T-cell (primary cell): ENCODE measurements at regions not wholly inside any gene's neighbourhood (a gene's known extent, or its start where the extent isn't known, plus 50 kb on each side); places are given as distances from the start of the nearest gene placed in this dataset.
"Not testable (repeated sequence)": the region's sequence is repeated elsewhere in the genome, so short reads cannot be mapped to it uniquely, and the experiment has no call there.

Source experiments
- ATAC-seq, 4 experiments: fragments of 200-7000 bp in 3 of 4; fragments of 150-1000 bp in 1 of 4; cut with Tn5 transposase; replicated peaks in 1 of 4; 1 replicate in 3 of 4; 2 replicates in 1 of 4; pipeline ENCODE4 v1.10.0; 2021; ENCODE audit warnings: moderate library complexity in 3 of 4, mild to moderate bottlenecking in 2 of 4, moderate number of reproducible peaks in 1 of 4
- CTCF ChIA-PET, 2 donors: fragments of 300-600 bp; sonication (Branson Sonifier 250); formaldehyde crosslinking; loops; one replicate each; lab custom pipeline; 2022; ENCODE audit warnings: antibody characterized with exemption in 2 of 2; lab: Charles Lee
- POLR2A ChIA-PET, 2 donors: fragments of 300-600 bp; sonication (Branson Sonifier 250); formaldehyde crosslinking; loops; one replicate each; lab custom pipeline; 2022; ENCODE audit warnings: antibody characterized with exemption in 2 of 2; lab: Charles Lee
- DNase-seq, 35 experiments: peaks; one replicate each; pipeline versions ENCODE4 v3.0.0 to v3.0.0-alpha.2; 2013 to 2023
- H3K27ac ChIP-seq: one replicate; pipeline ENCODE4 v1.5.1; 2013; ENCODE audit warnings: low read length
- H3K27me3 ChIP-seq, 2 experiments: replicated peaks in 1 of 2; 1 replicate in 1 of 2; 2 replicates in 1 of 2; pipeline versions ENCODE4 v1.6.1 to v1.7.0; 2013; ENCODE audit warnings: low read length in 1 of 2, mixed read lengths in 1 of 2; ENCODE audit not compliant: control insufficient read depth in 2 of 2, insufficient read depth in 2 of 2; ENCODE audit errors: extremely low read depth in 1 of 2
- H3K36me3 ChIP-seq, 2 donors: 1 replicate in 1 of 2; 2 replicates in 1 of 2; pipeline versions ENCODE4 v1.6.1 to v1.7.0; 2013; ENCODE audit warnings: low read length in 1 of 2; ENCODE audit not compliant: control insufficient read depth in 2 of 2, insufficient read depth in 1 of 2; ENCODE audit errors: extremely low read depth in 1 of 2
- H3K4me1 ChIP-seq, 2 experiments: 1 replicate in 1 of 2; 2 replicates in 1 of 2; pipeline versions ENCODE4 v1.6.1 to v1.7.0; 2013; ENCODE audit warnings: low read length in 2 of 2, mixed read lengths in 1 of 2; ENCODE audit not compliant: insufficient read depth in 2 of 2, control insufficient read depth in 1 of 2; ENCODE audit errors: extremely low read depth in 1 of 2
- H3K4me3 ChIP-seq, 2 donors: 1 replicate in 1 of 2; 2 replicates in 1 of 2; pipeline versions ENCODE4 v1.5.1 to v1.7.0; 2013; ENCODE audit warnings: mild to moderate bottlenecking in 2 of 2, low read length in 1 of 2, moderate library complexity in 1 of 2; ENCODE audit not compliant: control insufficient read depth in 1 of 2; ENCODE audit errors: extremely low read depth in 1 of 2
- H3K9me3 ChIP-seq: 2 replicates; pipeline ENCODE4 v1.7.0; 2013
- H3K27ac Mint-ChIP-seq, 2 donors: one replicate each; pipeline ENCODE4 v1.8.0; 2020 to 2021; ENCODE audit warnings: mild to moderate bottlenecking in 2 of 2, mixed read lengths in 2 of 2
- H3K27me3 Mint-ChIP-seq, 2 donors: one replicate each; pipeline ENCODE4 v1.8.0; 2021 to 2022; ENCODE audit warnings: mixed read lengths in 2 of 2
- H3K36me3 Mint-ChIP-seq: one replicate; pipeline ENCODE4 v1.8.0; 2021; ENCODE audit warnings: mixed read lengths
- H3K4me1 Mint-ChIP-seq, 3 donors: one replicate each; pipeline ENCODE4 v1.8.0; 2020 to 2022; ENCODE audit warnings: mixed read lengths in 3 of 3, mild to moderate bottlenecking in 1 of 3
- H3K4me3 Mint-ChIP-seq, 3 donors: one replicate each; pipeline ENCODE4 v1.8.0; 2020 to 2022; ENCODE audit warnings: mild to moderate bottlenecking in 3 of 3, mixed read lengths in 3 of 3, moderate library complexity in 3 of 3
- H3K9me3 Mint-ChIP-seq, 3 donors: one replicate each; pipeline ENCODE4 v1.8.0; 2020 to 2022; ENCODE audit warnings: mixed read lengths in 3 of 3
- WGBS: methylation state at CpG from one replicate; pipeline ENCODE4 v1.1.5; 2013; ENCODE audit warnings: missing lambda C conversion rate; ENCODE audit not compliant: insufficient coverage; 5-methylcytosine and 5-hydroxymethylcytosine counted together

DNA sequence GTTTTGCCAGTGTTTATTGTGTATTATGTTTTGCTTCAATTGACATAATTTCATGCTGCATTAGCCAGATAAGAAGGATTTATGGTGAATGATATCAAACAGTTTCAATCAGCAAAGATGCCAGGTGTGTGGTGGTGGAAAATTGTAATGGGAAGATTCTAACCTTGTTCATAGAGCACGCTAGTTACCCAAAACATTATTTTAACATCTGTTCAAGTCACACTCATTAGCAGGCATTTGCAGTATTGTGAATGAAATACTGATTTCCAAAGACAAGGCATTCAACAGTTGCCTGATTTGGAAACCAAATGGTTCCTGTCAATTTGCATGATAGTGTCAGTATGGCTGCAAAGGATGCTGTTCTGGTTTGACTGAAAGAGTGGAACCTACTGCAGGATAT is 129.7 kb downstream of the EPC1 start:
- Histone ChIP-seq H3K4me1 (no peaks in the 10 kb centered on the region), H3K27me3 (peaks cover 0 to 5% of the 10 kb centered on the region in 2 experiments), H3K36me3 (no peaks in the 10 kb centered on the region), H3K9me3 (no peaks in the 10 kb centered on the region), H3K4me3 (no peak overlapping the region), H3K27ac (no peak overlapping the region)
- DNase-seq = no peak
- Mint-ChIP-seq H3K27me3 (peaks cover 4 to 10% of the 10 kb centered on the region in 2 donors), H3K27ac (no peak overlapping the region), H3K36me3 (peaks cover 12% of the 10 kb centered on the region), H3K4me1 (no peaks in the 10 kb centered on the region), H3K9me3 (peaks cover 6 to 18% (median 16%) of the 10 kb centered on the region in 3 donors), H3K4me3 (no peak overlapping the region)
- no peak for ATAC-seq
- no CpG with 5 or more reads among the region's 1 CpG for WGBS
- ChIA-PET POLR2A (no interaction called here), CTCF (interaction anchor here in 1 of 2 donors (0.6 kb wide), 1 partner anchor 144 kb away, joined by 3 read pairs; no protein-coding TSS in a partner anchor)

DNA sequence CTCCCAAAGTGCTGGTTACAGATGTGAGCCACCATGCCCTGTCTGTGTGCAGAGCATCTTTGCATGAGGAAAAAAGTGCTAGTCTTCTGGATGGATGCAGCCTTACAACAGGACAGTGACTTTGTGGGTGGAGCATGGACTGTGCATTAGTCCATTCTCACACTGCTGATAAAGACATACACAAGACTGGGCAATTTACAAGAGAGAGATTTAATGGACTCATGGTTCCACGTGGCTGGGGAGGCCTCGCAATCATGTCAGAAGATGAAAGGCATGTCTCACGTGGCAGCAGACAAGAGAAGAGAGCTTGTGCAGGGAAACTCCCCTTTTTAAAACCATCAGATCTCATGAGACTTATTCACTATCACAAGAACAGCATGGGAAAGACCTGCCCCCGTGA is 133.1 kb downstream of the EPC1 start:
- H3K27me3 Mint-ChIP-seq, H3K27me3 ChIP-seq, H3K9me3 Mint-ChIP-seq, H3K27ac ChIP-seq, H3K9me3 ChIP-seq, H3K4me1 Mint-ChIP-seq, H3K27ac Mint-ChIP-seq, H3K4me3 Mint-ChIP-seq, H3K36me3 Mint-ChIP-seq, ATAC-seq, CTCF ChIA-PET, DNase-seq, H3K4me1 ChIP-seq, H3K36me3 ChIP-seq, H3K4me3 ChIP-seq: not testable (repeated sequence)
- WGBS = no CpG with 5 or more reads among the region's 4 CpGs
- POLR2A ChIA-PET = interaction anchor here in 1 of 2 donors (0.6 kb wide), 2 partner anchors 11 to 1808 kb away, joined by 3 read pairs; no protein-coding TSS in a partner anchor

DNA sequence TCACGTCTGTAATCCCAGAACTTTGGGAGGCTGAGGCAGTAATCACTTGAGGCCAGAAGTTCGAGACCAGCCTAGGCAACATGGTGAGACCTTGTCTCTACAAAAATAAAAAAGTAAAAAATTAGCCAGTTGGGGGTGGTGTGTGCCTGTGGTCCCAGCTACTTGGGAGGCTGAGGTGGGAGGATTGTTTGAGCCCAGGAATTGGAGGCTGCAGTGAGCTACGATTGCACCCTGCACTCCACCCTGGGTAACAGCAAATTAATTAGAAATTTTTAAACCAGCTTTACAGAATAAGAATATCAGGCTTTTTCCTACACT is 136.0 kb downstream of the EPC1 start:
- no peak for ATAC-seq
- 79% methylated on average over 2 of the region's 3 CpGs for WGBS
- no peak overlapping the region for H3K27ac ChIP-seq
- no peaks in the 10 kb centered on the region for H3K9me3 ChIP-seq
- H3K4me1 ChIP-seq = no peaks in the 10 kb centered on the region
- ChIA-PET POLR2A (no interaction called here), CTCF (interaction anchor here in 1 of 2 donors (0.6 kb wide), 2 partner anchors 12 to 808 kb away, joined by 3 read pairs; no protein-coding TSS in a partner anchor)
- H3K4me3 ChIP-seq = no peak overlapping the region
- H3K27ac Mint-ChIP-seq = no peak overlapping the region
- no peaks in the 10 kb centered on the region for H3K36me3 Mint-ChIP-seq
- H3K4me3 Mint-ChIP-seq = no peak overlapping the region
- no peaks in the 10 kb centered on the region for H3K4me1 Mint-ChIP-seq
- no peaks in the 10 kb centered on the region for H3K36me3 ChIP-seq
- peaks cover 4% of the 10 kb centered on the region in 2 donors for H3K27me3 Mint-ChIP-seq
- no peak for DNase-seq
- no peaks in the 10 kb centered on the region for H3K9me3 Mint-ChIP-seq
- H3K27me3 ChIP-seq = peaks cover 0 to 5% of the 10 kb centered on the region in 2 experiments

DNA sequence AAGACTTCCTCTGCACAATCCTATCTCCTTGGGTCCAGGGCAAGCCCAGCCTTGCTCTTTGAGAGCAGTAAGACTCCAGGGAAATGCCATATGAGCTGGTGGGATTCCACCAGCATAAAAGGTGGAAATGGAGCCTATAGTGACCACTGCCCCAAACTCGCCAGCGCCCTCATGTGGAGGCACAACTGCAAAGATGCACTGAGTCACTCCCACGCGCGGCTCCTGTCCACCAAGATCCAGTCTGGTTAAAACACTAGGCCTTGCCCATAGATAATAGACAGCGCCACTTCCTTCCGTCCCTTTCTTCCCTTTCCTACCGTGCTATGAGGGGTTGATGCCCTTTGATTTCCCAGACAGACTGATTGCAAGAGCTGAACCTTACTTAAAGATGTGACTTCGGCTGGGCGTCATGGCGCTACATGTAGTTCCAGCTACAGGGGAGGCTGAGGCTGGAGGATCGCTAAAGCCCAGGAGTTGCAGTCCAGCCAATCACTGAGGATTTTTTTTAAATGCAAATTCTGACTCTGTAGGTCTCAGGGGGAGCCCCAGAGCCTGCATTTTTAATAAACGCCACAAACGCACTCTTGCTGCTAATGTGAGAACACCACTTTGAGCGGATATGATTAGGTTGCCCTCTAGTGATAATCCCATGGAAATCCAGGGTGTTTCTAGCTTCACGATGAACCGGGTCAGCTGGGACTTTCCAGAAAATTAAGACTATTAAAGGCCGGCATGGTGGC is 136.5 kb downstream of the EPC1 start:
- peak in 1 of 35 experiments; percentile 11 for DNase-seq
- no peaks in the 10 kb centered on the region for H3K9me3 Mint-ChIP-seq

DNA sequence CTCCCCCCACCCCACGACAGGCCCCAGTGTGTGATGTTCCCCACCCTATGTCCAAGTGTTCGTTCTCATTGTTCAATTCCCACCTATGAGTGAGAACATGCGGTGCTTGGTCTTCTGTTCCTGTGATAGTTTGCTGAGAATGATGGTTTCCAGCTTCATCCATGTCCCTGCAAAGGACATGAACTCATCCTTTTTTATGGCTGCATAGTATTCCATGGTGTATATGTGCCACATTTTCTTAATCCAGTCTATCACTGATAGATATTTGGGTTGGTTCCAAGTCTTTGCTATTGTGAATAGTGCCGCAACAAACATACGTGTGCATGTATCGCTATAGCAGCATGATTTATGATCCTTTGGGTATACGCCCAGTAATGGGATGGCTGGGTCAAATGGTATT is 139.0 kb downstream of the EPC1 start:
- H3K27me3 ChIP-seq, H3K4me1 ChIP-seq, H3K9me3 Mint-ChIP-seq, H3K27me3 Mint-ChIP-seq, H3K4me1 Mint-ChIP-seq, ATAC-seq, H3K27ac ChIP-seq, POLR2A ChIA-PET, H3K4me3 Mint-ChIP-seq, H3K27ac Mint-ChIP-seq, H3K36me3 Mint-ChIP-seq, H3K4me3 ChIP-seq, DNase-seq, H3K9me3 ChIP-seq, H3K36me3 ChIP-seq: not testable (repeated sequence)
- WGBS = no CpG with 5 or more reads among the region's 7 CpGs
- CTCF ChIA-PET = interaction anchor here in 1 of 2 donors (0.6 kb wide), 1 partner anchor 320 kb away, joined by 4 read pairs; no protein-coding TSS in a partner anchor

More for the DNA sequence above, 136.5 kb downstream of the EPC1 start:
- Histone ChIP-seq H3K27ac (no peak overlapping the region), H3K27me3 (peaks cover 0 to 5% of the 10 kb centered on the region in 2 experiments), H3K36me3 (no peaks in the 10 kb centered on the region), H3K9me3 (no peaks in the 10 kb centered on the region), H3K4me1 (peaks cover 0 to 3% of the 10 kb centered on the region in 2 experiments), H3K4me3 (no peak overlapping the region)
- 71% methylated on average over 15 of the region's 18 CpGs for WGBS
- Mint-ChIP-seq H3K27me3 (peaks cover 4% of the 10 kb centered on the region in 2 donors), H3K36me3 (no peaks in the 10 kb centered on the region), H3K27ac (no peak overlapping the region), H3K4me3 (no peak overlapping the region), H3K4me1 (peaks cover 0 to 2% (median 0%) of the 10 kb centered on the region in 3 donors)
- no peak for ATAC-seq
- ChIA-PET CTCF (interaction anchor here in 1 of 2 donors (0.6 kb wide), 2 partner anchors 11 to 809 kb away, joined by 3 read pairs; no protein-coding TSS in a partner anchor), POLR2A (no interaction called here)

DNA sequence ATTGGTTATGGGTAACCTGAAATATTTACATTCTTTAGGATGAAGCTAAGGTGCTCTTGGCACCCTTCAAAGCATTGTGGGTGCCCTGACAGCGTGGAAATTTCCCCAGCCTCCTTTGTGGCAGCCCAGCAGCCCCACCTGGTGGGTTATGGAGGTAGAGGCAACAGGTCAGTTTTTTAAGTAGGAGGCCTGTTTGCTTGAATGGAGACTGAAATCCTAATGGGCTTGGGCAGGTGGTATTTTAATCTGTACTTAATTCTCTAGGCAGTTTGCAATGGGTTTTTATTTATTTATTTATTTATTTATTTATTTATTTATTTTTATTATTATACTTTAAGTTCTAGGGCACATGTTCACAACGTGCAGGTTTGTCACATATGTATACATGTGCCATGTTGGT is 139.4 kb downstream of the EPC1 start:
- H3K27ac Mint-ChIP-seq = no peak overlapping the region
- no peaks in the 10 kb centered on the region for H3K9me3 Mint-ChIP-seq
- 0% methylated on average over 1 of the region's 2 CpGs for WGBS
- ATAC-seq (peak; percentile 60 to 79 (median 76)), DNase-seq (peak; percentile 2 to 70 (median 42))
- ChIA-PET CTCF (no interaction called here), POLR2A (no interaction called here)
- H3K4me3 ChIP-seq = no peak overlapping the region
- no peak overlapping the region for H3K4me3 Mint-ChIP-seq
- H3K36me3 ChIP-seq = no peaks in the 10 kb centered on the region
- H3K36me3 Mint-ChIP-seq = no peaks in the 10 kb centered on the region
- peaks cover 0 to 2% (median 0%) of the 10 kb centered on the region in 3 donors for H3K4me1 Mint-ChIP-seq
- H3K4me1 ChIP-seq = peaks cover 0 to 3% of the 10 kb centered on the region in 2 experiments
- no peak overlapping the region for H3K27ac ChIP-seq
- H3K9me3 ChIP-seq = no peaks in the 10 kb centered on the region
- no peaks in the 10 kb centered on the region for H3K27me3 ChIP-seq
- no peaks in the 10 kb centered on the region for H3K27me3 Mint-ChIP-seq
